ENCODE measurements at regions not wholly inside any gene's neighbourhood (a gene's known extent, or its start where the extent isn't known, plus 50 kb on each side); places are given as distances from the start of the nearest gene placed in this dataset.

DNA sequence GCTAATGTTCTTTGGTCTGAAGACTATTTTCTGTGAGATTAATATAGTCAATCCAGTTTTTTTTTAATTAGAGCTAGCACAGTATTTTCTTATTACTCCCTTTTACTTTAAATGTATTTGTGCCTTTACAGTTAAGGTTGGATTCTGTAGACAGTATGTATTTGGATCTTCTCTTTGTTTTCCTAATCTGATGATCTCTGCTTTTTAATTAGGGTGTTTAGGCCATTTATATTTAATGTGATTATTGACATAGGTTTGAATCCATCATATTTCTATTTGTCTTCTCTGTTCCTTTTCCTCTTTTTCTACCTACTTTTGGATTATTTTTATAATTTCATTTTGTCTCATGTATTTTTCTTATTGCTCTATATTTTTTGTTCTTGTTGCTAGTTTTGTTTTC, 437.7 kb downstream of the CPS1 start:
- Histone ChIP-seq H3K14ac (ENCODE audit: insufficient read length) (no peak overlapping the region), H3K36me3 (ENCODE audit: control insufficient read depth in 2 of 4, insufficient read depth in 4 of 4, low read length in 3 of 4) (no peaks in the 10 kb centered on the region; a peak in 1 of 8 replicates), H2BK120ac (replicated peaks; ENCODE audit: low read depth, low read length) (no peak overlapping the region), H2AK5ac (ENCODE audit: low read depth, low read length) (no peak overlapping the region), H2BK12ac (ENCODE audit: low read depth, low read length) (no peak overlapping the region), H4K8ac (ENCODE audit: extremely low read depth, insufficient read depth, low read length) (no peak overlapping the region), H3K4me1 (replicated peaks in 1 of 4; ENCODE audit: control insufficient read depth in 3 of 4, insufficient read depth in 4 of 4, low read length in 3 of 4) (no peaks in the 10 kb centered on the region), H3K79me2 (ENCODE audit: control insufficient read depth in 1 of 2, insufficient read depth in 2 of 2, low read length in 2 of 2) (no peaks in the 10 kb centered on the region), H2BK20ac (ENCODE audit: low read length) (no peak overlapping the region), H3K18ac (ENCODE audit: extremely low read depth, low read length) (no peak overlapping the region), H3K23ac (ENCODE audit: insufficient read length) (no peak overlapping the region), H3K56ac (replicated peaks; ENCODE audit: insufficient read length, low read depth, low read length) (no peak overlapping the region), H3K27me3 (replicated peaks in 1 of 4; ENCODE audit: control insufficient read depth in 3 of 4, extremely low read depth in 1 of 4, insufficient read depth in 3 of 4, low read length in 3 of 4) (no peaks in the 10 kb centered on the region), H2AFZ (ENCODE audit: low read length) (no peak overlapping the region), H3K4me2 (ENCODE audit: insufficient read depth in 1 of 2, low read depth in 2 of 2, low read length in 2 of 2) (no peak overlapping the region), H4K5ac (ENCODE audit: insufficient read length, low read depth, low read length) (no peak overlapping the region), H3K4ac (replicated peaks; ENCODE audit: insufficient read length, low read depth, low read length) (no peak overlapping the region), H4K91ac (replicated peaks; ENCODE audit: insufficient read length, low read length) (no peak overlapping the region), H3K4me3 (ENCODE audit: extremely low read depth in 1 of 4, insufficient read depth in 2 of 4, low read depth in 3 of 4, low read length in 4 of 4) (no peak overlapping the region), H4K20me1 (replicated peaks in 1 of 2; ENCODE audit: control insufficient read depth in 1 of 2, insufficient read depth in 2 of 2, low read length in 2 of 2) (no peaks in the 10 kb centered on the region), H3K27ac (ENCODE audit: low read depth, low read length) (no peak overlapping the region), H3K23me2 (ENCODE audit: low read depth, low read length) (no peaks in the 10 kb centered on the region), H2BK5ac (ENCODE audit: low read depth, low read length) (no peak overlapping the region), H2BK15ac (ENCODE audit: low read length) (no peak overlapping the region), H3K9me3 (ENCODE audit: insufficient read depth in 2 of 2, low read depth in 1 of 2, low read length in 1 of 2) (0 out of 4 replicates have a peak, but pooled peaks cover 0 to 3% of the 10 kb centered on the region in 2 experiments), H3K79me1 (ENCODE audit: low read depth, low read length) (no peaks in the 10 kb centered on the region), H3K9ac (replicated peaks in 1 of 4; ENCODE audit: extremely low read depth in 1 of 4, low read depth in 3 of 4, low read length in 3 of 4) (no peak overlapping the region)
- TF ChIP-seq TCF12 (IDR thresholded peaks at IDR 0.05; ENCODE audit: low read depth, low read length), result no peak
- no peak for TF ChIP-seq CTCF (IDR thresholded peaks at IDR 0.05; ENCODE audit: control extremely low read depth in 1 of 3, insufficient read depth in 1 of 3, low read depth in 1 of 3, low read length in 3 of 3)
- TF ChIP-seq CHD1 (IDR thresholded peaks at IDR 0.05; ENCODE audit: low read depth, low read length), result no peak
- CTCF ChIA-PET (ENCODE audit: partially characterized antibody), result no interaction called here
- FAIRE-seq (no peak), DNase-seq (ENCODE audit: low read depth in 1 of 2, low spot score in 2 of 2) (no peak)
- POLR2A ChIA-PET (ENCODE audit: partially characterized antibody), result no interaction called here
